ENCODE measurements at regions not wholly inside any gene's neighbourhood (a gene's known extent, or its start where the extent isn't known, plus 50 kb on each side); places are given as distances from the start of the nearest gene placed in this dataset.

DNA sequence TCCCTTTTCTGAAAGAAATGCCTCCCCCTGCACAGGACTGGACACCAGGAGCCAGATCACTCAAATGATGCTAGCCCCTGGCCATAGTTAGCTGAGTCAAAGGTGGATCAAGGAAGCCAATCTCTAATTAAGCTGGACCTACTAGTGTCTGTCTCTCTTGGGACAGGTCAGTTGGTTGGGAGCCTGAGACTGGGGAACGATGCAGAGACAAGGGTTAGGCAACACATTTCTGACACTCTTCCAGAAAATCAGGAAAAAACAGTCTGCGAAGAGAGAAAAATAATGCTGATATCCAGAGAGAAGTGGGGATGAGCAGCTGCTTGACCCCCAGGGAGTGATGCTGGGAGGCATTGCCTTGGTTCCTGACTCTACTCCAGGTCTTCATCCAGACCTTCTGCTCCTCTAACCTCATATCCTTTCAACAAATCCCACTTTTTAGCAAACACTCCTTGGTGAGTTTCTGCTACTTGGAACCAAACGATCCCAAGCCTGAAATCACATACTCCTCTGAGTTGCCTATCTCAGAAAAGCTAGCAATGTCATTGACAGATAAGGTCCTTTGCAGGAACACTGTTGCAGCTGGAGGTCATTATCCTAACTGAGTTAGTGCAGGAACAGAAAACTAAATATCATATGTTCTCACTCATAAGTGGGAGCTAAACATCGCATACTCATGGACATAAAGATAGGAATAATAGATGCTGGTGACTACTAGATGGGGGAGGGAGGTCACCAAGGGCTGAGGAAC is 369.7 kb downstream of the COG6 start:
- TF ChIP-seq MED1 (CRISPR knock-in tag; IDR thresholded peaks at IDR 0.05; ENCODE audit: borderline replicate concordance) (no peak), EP300 (IDR thresholded peaks at IDR 0.05; ENCODE audit: low read length) (no peak), SREBF1 (IDR thresholded peaks at IDR 0.05; ENCODE audit: borderline replicate concordance, low read depth, low read length) (no peak), POLR2A (conservative IDR thresholded peaks at IDR 0.05) (no peak), HNRNPK (IDR thresholded peaks at IDR 0.05; ENCODE audit: low read depth, low read length, poor library complexity, severe bottlenecking) (no peak)
- TF ChIP-seq, protein P1, sequence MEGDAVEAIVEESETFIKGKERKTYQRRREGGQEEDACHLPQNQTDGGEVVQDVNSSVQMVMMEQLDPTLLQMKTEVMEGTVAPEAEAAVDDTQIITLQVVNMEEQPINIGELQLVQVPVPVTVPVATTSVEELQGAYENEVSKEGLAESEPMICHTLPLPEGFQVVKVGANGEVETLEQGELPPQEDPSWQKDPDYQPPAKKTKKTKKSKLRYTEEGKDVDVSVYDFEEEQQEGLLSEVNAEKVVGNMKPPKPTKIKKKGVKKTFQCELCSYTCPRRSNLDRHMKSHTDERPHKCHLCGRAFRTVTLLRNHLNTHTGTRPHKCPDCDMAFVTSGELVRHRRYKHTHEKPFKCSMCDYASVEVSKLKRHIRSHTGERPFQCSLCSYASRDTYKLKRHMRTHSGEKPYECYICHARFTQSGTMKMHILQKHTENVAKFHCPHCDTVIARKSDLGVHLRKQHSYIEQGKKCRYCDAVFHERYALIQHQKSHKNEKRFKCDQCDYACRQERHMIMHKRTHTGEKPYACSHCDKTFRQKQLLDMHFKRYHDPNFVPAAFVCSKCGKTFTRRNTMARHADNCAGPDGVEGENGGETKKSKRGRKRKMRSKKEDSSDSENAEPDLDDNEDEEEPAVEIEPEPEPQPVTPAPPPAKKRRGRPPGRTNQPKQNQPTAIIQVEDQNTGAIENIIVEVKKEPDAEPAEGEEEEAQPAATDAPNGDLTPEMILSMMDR (IDR thresholded peaks at IDR 0.05 in 2 of 3, conservative IDR thresholded peaks at IDR 0.05 in 1 of 3; ENCODE audit: insufficient read depth in 2 of 3, low read depth in 1 of 3, low read length in 3 of 3), result no peak
